Testis (tissue), 2 donors: ENCODE measurements at regions not wholly inside any gene's neighbourhood (a gene's known extent, or its start where the extent isn't known, plus 50 kb on each side); places are given as distances from the start of the nearest gene placed in this dataset.

ENCODE experiments used
- DNase-seq: peaks from one replicate; pipeline ENCODE4 v3.0.0-alpha.2; 2019
- H3K27ac ChIP-seq, 2 donors: fragments of 200-600 bp; sonication (generic); one replicate each; pipeline ENCODE4 v1.5.1; 2019
- H3K27me3 ChIP-seq: fragments of 200-600 bp; sonication (generic); one replicate; pipeline ENCODE4 v1.5.1; 2019
- H3K36me3 ChIP-seq: fragments of 200-600 bp; sonication (generic); one replicate; pipeline ENCODE4 v1.5.1; 2017; ENCODE audit warnings: low read depth; ENCODE audit errors: missing control alignments
- H3K4me1 ChIP-seq: fragments of 200-600 bp; sonication (generic); one replicate; pipeline ENCODE4 v1.5.1; 2019
- H3K4me3 ChIP-seq, 2 donors: fragments of 200-600 bp; sonication (generic); one replicate each; pipeline ENCODE4 v1.5.1; 2017 to 2019
- H3K9me3 ChIP-seq: fragments of 200-600 bp; sonication (generic); one replicate; pipeline ENCODE4 v1.5.1; 2017
- POLR2A ChIP-seq: fragments of 450-650 bp; IDR thresholded peaks from one replicate; pipeline ENCODE4 v1.6.1; 2017; ENCODE audit warnings: antibody characterized with exemption, mild to moderate bottlenecking, moderate library complexity
- WGBS, 2 donors: methylation state at CpG; one replicate each; pipeline ENCODE4 v1.1.5; 2018; 5-methylcytosine and 5-hydroxymethylcytosine counted together
- intact Hi-C: fragments of 100-400 bp; cut with DNase I; formaldehyde crosslinking; loops from one replicate; pipeline ENCODE4 v1.15.1; 2023; ENCODE audit warnings: low total_unique reads
- TF ChIP-seq, protein P1 (sequence below), 3 experiments: fragments of 450-650 bp in 2 of 3; fragments of 200-600 bp in 1 of 3; sonication (generic) in 1 of 3; IDR thresholded peaks; one replicate each; pipeline ENCODE4 v1.5.1; 2016 to 2019; ENCODE audit warnings: antibody characterized with exemption in 3 of 3, mild to moderate bottlenecking in 2 of 3, moderate library complexity in 1 of 3

DNA sequence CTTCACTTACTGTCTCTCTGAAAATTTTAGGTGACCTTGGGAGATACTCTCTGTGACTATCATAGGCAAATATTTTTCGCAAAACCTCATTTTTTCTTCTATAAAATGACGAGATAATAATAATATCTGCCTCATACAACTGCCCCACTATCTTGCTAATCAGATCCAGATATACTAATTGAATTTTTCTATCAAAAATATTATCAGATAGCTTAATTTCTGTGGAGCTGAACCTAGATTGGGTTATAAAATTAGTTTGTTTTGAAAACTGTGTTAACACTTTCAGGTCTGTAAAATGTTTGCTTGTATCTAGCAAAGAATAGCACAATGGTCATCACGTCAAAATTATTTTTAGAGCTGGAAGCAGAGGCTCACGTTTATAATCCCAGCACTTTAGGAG is 486.7 kb upstream of the LRRN3 start:
- DNase-seq: no peak
- TF ChIP-seq POLR2A: no peak
- TF ChIP-seq, protein P1, sequence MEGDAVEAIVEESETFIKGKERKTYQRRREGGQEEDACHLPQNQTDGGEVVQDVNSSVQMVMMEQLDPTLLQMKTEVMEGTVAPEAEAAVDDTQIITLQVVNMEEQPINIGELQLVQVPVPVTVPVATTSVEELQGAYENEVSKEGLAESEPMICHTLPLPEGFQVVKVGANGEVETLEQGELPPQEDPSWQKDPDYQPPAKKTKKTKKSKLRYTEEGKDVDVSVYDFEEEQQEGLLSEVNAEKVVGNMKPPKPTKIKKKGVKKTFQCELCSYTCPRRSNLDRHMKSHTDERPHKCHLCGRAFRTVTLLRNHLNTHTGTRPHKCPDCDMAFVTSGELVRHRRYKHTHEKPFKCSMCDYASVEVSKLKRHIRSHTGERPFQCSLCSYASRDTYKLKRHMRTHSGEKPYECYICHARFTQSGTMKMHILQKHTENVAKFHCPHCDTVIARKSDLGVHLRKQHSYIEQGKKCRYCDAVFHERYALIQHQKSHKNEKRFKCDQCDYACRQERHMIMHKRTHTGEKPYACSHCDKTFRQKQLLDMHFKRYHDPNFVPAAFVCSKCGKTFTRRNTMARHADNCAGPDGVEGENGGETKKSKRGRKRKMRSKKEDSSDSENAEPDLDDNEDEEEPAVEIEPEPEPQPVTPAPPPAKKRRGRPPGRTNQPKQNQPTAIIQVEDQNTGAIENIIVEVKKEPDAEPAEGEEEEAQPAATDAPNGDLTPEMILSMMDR (IDR thresholded peaks at IDR 0.05): no peak
- H3K4me3 ChIP-seq: no peak overlapping the region
- intact Hi-C loops: no loop called here
- H3K27ac ChIP-seq: no peak overlapping the region
- 88 to 92% methylated on average over 4 of the region's 4 CpGs for WGBS, 2 donors
- H3K4me1 ChIP-seq: no peaks in the 10 kb centered on the region
- no peaks in the 10 kb centered on the region for H3K9me3 ChIP-seq
- no peaks in the 10 kb centered on the region for H3K27me3 ChIP-seq
- H3K36me3 ChIP-seq: no peaks in the 10 kb centered on the region

DNA sequence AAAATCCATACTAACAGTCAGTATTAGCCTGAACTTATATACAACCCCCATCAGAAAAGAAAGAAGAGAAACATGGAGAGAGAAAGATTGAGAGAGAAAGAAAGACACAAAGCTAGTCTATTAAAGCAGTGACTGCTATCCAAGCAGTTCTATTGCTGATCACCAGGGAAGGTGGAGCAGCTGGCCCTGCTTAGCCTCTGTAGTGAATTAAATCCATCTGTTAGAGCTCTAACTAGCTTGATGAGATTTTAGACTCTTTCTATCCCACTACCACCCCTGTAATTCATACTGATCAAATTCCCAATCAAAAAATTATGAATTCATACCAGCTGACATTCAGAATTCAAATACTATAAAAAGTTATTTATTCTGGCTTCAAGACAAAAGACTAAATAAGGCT is 486.0 kb upstream of the LRRN3 start:
- Histone ChIP-seq H3K27ac (no peak overlapping the region), H3K27me3 (no peaks in the 10 kb centered on the region), H3K4me3 (no peak overlapping the region), H3K9me3 (no peaks in the 10 kb centered on the region), H3K36me3 (no peaks in the 10 kb centered on the region), H3K4me1 (no peaks in the 10 kb centered on the region)
- no peak for TF ChIP-seq POLR2A
- TF ChIP-seq, protein P1 (IDR thresholded peaks at IDR 0.05): no peak
- no peak for DNase-seq
- intact Hi-C loops: no loop called here

DNA sequence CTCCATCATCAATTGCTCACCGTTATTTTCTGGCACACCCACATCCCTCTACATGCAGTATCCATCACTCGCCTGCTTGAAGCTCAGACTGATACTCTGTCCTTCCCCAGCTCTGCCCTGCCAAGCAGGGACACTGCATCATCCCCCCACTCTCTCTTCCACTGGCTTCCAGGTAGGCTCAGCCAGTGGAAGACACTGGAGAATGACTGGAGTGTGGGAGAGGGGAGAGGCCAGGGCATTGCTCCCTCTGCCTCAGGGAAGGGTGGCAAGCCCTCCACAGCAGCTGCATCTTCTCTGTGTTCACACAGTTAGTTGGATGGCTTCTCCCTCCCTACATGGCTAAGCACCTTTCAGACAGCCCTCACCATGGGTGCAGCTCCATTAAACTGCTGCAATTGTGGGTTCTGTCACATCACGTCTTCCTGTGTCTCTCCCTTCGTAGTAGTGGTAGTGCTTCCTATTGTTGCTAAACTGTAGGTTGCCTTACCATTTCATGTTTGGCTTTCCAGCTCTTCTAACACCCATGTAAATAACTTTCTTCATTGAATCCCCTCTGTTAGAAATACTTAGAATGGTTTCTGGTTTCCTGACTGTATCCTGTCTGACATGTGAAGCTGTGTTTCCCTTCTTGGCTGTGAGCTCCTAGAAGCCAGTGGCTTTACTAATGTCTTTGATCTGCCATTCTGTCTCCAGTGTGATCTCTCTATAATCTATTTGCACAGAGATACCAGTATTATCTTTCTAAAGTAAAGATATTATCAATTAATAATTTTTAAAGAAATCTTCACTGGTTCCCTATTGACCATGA is 483.7 kb upstream of the LRRN3 start:
- TF ChIP-seq POLR2A: no peak
- TF ChIP-seq, protein P1 (IDR thresholded peaks at IDR 0.05): no peak
- Histone ChIP-seq H3K36me3 (no peaks in the 10 kb centered on the region), H3K27ac (no peak overlapping the region), H3K4me3 (no peak overlapping the region), H3K4me1 (no peaks in the 10 kb centered on the region), H3K27me3 (no peaks in the 10 kb centered on the region), H3K9me3 (no peaks in the 10 kb centered on the region)
- intact Hi-C loops: no loop called here
- WGBS, 2 donors: 93 to 95% methylated on average over 4 of the region's 4 CpGs
- DNase-seq: no peak

DNA sequence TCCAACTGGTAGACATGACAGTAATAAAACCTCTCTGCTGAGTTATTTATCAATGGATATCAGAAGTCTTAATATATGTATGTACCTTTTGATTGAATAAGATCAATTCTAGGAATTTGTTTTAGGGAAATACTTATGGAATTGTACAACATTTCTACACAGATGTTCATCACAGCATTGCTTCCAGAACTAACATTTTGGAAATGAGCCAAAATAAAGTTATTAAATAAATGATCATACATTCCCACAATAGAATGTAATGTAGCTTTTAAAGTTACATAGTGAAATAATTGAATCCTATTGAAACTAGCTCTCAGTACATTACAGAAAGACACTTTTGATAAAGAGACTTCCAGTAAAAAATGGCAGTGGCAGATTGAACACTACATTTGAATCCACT is 481.6 kb upstream of the LRRN3 start:
- intact Hi-C loops: no loop called here
- TF ChIP-seq POLR2A: no peak
- TF ChIP-seq, protein P1 (IDR thresholded peaks at IDR 0.05): no peak
- no peak for DNase-seq

DNA sequence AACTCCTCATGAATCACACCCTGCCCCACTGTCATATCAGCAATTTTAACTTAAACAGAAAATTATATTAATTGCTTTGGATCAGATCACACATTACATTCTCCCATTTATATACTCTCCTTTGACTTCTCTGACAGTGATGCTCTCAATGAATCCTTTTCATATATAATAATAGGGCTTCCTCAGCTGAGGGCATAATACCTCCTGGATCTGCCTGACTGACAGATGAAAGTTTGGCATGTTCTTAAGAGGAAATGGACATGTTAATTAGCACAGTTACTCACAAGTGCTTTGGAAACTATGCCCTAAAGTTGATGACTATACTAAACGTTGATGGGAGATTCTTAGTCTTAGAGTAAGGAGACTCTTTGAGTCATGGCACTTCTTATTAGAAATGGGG is 478.2 kb upstream of the LRRN3 start:
- intact Hi-C loops: no loop called here
- TF ChIP-seq, protein P1 (IDR thresholded peaks at IDR 0.05): no peak
- TF ChIP-seq POLR2A: no peak

More for the DNA sequence above, 481.6 kb upstream of the LRRN3 start:
- H3K36me3 ChIP-seq: no peaks in the 10 kb centered on the region
- H3K4me1 ChIP-seq: no peaks in the 10 kb centered on the region
- no peak overlapping the region for H3K4me3 ChIP-seq
- no peaks in the 10 kb centered on the region for H3K9me3 ChIP-seq
- H3K27me3 ChIP-seq: no peaks in the 10 kb centered on the region
- no peak overlapping the region for H3K27ac ChIP-seq

More for the DNA sequence above, 478.2 kb upstream of the LRRN3 start:
- Histone ChIP-seq H3K27me3 (no peaks in the 10 kb centered on the region), H3K9me3 (no peaks in the 10 kb centered on the region), H3K4me3 (no peak overlapping the region), H3K4me1 (no peaks in the 10 kb centered on the region), H3K36me3 (no peaks in the 10 kb centered on the region), H3K27ac (no peak overlapping the region)
- 55 to 75% methylated on average over 1 of the region's 1 CpG for WGBS, 2 donors
- no peak for DNase-seq
